Vagina (tissue), 2 donors: ENCODE measurements at regions not wholly inside any gene's neighbourhood (a gene's known extent, or its start where the extent isn't known, plus 50 kb on each side); places are given as distances from the start of the nearest gene placed in this dataset.

ENCODE experiments used
- DNase-seq, 2 donors: peaks; one replicate each; pipeline ENCODE4 v3.0.0-alpha.2; 2017; ENCODE audit errors: extremely low spot score in 2 of 2
- H3K27ac ChIP-seq: fragments of 200-600 bp; sonication (generic); one replicate; pipeline ENCODE4 v1.5.1; 2019
- H3K27me3 ChIP-seq: fragments of 200-600 bp; sonication (generic); one replicate; pipeline ENCODE4 v1.5.1; 2019
- H3K36me3 ChIP-seq, 2 donors: fragments of 200-600 bp; sonication (generic); one replicate each; pipeline ENCODE4 v1.5.1; 2017 to 2019
- H3K4me1 ChIP-seq: fragments of 200-600 bp; sonication (generic); one replicate; pipeline ENCODE4 v1.5.1; 2019
- H3K4me3 ChIP-seq, 2 donors: fragments of 200-600 bp; sonication (generic); 1 replicate in 1 of 2; 2 replicates in 1 of 2; pipeline ENCODE4 v1.5.1; 2016 to 2019
- H3K9me3 ChIP-seq: fragments of 200-600 bp; sonication (generic); one replicate; pipeline ENCODE4 v1.5.1; 2019
- POLR2A ChIP-seq, 2 donors: fragments of 450-650 bp; IDR thresholded peaks; one replicate each; pipeline ENCODE4 v1.6.1; 2017; ENCODE audit warnings: antibody characterized with exemption in 2 of 2, mild to moderate bottlenecking in 2 of 2, moderate library complexity in 2 of 2
- POLR2AphosphoS5 ChIP-seq, 2 donors: sonication (generic); formaldehyde crosslinking; IDR thresholded peaks; one replicate each; pipeline ENCODE4 v1.9.0; 2017; ENCODE audit warnings: antibody characterized with exemption in 2 of 2, mild to moderate bottlenecking in 2 of 2, low read depth in 1 of 2; ENCODE audit not compliant: insufficient read depth in 1 of 2
- intact Hi-C: fragments of 100-400 bp; cut with DNase I; formaldehyde crosslinking; loops from one replicate; pipeline ENCODE4 v1.15.1; 2023
- TF ChIP-seq, protein P1 (sequence below), 3 experiments: fragments of 450-650 bp in 2 of 3; fragments of 200-600 bp in 1 of 3; sonication (generic) in 1 of 3; IDR thresholded peaks; one replicate each; pipeline ENCODE4 v1.5.1; 2017 to 2019; ENCODE audit warnings: antibody characterized with exemption in 3 of 3, mild to moderate bottlenecking in 2 of 3, moderate library complexity in 2 of 3

DNA sequence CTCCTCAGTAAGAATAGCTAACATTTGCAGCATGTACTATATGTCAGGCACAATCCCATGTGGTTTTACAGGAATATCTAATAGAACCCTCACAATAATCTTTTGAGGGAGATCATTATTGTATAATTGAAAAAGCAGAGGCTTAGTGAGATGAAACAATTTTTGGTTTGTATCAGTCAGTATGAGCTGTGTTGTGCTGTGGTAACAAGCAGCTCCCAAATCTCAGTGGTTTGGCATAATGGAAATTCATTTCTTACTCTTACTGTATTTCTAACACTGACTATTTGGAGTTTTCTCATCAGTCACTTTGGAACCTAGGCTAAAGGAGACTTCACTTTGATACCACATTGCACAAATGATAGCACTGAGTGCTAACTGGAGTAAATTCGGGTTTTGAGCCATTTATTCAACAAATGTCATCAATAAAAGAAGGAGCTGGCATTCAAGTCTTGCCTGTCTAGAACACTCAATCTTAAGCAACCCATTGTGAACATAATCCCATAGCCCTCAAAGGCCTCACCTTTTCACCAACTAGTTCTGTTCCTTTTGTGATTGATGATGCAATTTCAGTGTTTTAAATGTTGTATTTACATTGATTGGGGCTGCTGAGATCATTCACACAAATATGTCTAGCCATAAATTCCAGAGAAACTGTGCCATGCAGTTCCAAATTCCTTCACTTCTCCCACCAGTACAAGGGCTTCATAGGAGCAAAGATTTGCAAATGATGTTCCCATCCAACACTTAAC lies 441.0 kb downstream of the XYLT1 start:
- intact Hi-C loops = no loop called here

DNA sequence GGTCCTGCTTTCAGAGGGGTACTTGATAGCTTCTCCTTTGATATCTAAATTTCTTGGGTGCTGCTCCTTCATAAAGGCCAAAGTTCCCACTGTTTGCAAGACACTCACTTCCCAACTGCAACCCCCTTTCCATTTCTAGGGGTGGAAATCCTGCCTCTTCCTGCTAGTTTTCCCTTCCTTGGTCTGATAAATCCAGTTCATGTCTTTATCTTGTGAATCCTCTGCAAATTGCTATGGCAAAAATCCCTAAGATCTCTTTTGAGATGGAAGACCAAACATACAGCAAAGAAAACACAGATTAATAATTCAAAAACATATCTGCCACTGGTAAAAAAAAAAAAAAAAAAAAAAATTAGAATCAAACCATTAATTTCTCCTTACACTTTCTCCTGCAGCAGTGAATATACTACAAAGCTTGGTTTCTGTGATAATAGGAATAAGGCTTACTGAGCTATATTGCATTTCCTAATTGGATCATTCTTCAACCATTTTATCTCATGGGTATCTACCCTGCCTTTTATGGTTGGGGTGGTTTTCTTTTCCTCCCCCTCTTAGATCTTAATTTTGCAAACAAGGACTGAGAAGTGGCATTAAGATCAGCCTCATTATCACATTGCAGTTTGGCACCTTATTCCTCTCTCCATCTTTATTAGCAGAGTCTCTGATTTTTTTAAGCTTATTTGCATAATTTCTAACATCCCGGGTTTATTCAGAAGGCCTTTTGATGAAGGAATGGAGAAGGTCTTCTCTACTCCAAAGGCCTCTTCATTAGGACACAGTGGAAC lies 439.1 kb downstream of the XYLT1 start:
- intact Hi-C loops = no loop called here
- Histone ChIP-seq H3K36me3 (no peaks in the 10 kb centered on the region), H3K4me3 (no peak overlapping the region), H3K27me3 (no peaks in the 10 kb centered on the region), H3K4me1 (no peaks in the 10 kb centered on the region), H3K9me3 (no peaks in the 10 kb centered on the region), H3K27ac (no peak overlapping the region)
- TF ChIP-seq POLR2AphosphoS5 (IDR thresholded peaks at IDR 0.05; ENCODE audit: insufficient read depth in 1 of 2, low read depth in 1 of 2) = no peak
- TF ChIP-seq, protein P1, sequence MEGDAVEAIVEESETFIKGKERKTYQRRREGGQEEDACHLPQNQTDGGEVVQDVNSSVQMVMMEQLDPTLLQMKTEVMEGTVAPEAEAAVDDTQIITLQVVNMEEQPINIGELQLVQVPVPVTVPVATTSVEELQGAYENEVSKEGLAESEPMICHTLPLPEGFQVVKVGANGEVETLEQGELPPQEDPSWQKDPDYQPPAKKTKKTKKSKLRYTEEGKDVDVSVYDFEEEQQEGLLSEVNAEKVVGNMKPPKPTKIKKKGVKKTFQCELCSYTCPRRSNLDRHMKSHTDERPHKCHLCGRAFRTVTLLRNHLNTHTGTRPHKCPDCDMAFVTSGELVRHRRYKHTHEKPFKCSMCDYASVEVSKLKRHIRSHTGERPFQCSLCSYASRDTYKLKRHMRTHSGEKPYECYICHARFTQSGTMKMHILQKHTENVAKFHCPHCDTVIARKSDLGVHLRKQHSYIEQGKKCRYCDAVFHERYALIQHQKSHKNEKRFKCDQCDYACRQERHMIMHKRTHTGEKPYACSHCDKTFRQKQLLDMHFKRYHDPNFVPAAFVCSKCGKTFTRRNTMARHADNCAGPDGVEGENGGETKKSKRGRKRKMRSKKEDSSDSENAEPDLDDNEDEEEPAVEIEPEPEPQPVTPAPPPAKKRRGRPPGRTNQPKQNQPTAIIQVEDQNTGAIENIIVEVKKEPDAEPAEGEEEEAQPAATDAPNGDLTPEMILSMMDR (IDR thresholded peaks at IDR 0.05) = no peak
- TF ChIP-seq POLR2A (IDR thresholded peaks at IDR 0.05) = no peak
- no peak for DNase-seq

More for the DNA sequence above, 441.0 kb downstream of the XYLT1 start:
- Histone ChIP-seq H3K9me3 (no peaks in the 10 kb centered on the region), H3K27ac (no peak overlapping the region), H3K36me3 (no peaks in the 10 kb centered on the region), H3K27me3 (no peaks in the 10 kb centered on the region), H3K4me1 (no peaks in the 10 kb centered on the region), H3K4me3 (no peak overlapping the region)
- no peak for DNase-seq
- TF ChIP-seq POLR2A (IDR thresholded peaks at IDR 0.05) = no peak
- TF ChIP-seq, protein P1 (IDR thresholded peaks at IDR 0.05) = no peak
- TF ChIP-seq POLR2AphosphoS5 (IDR thresholded peaks at IDR 0.05; ENCODE audit: insufficient read depth in 1 of 2, low read depth in 1 of 2) = no peak

DNA sequence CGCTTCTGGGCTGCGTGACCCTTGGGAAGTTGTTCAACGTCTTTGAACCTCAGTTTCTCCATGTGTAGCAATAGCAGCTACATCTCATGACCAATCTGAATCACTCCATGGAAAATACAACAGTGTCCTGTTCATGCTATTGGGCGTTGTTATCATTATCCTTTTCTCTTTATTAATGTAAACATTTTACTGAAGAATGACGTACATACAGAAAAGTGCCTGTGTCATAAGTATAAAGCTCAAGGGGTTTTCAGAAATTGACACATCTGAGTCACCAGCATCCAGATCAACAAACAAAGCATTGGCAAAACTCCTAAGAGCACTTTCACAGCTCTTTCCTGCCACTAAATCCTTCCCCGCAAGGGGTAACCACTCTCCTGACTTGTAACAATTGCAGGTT lies 438.4 kb downstream of the XYLT1 start:
- no peak for DNase-seq
- Histone ChIP-seq H3K27me3 (no peaks in the 10 kb centered on the region), H3K27ac (no peak overlapping the region), H3K36me3 (no peaks in the 10 kb centered on the region), H3K4me3 (no peak overlapping the region), H3K9me3 (no peaks in the 10 kb centered on the region), H3K4me1 (no peaks in the 10 kb centered on the region)
- TF ChIP-seq POLR2AphosphoS5 (IDR thresholded peaks at IDR 0.05; ENCODE audit: insufficient read depth in 1 of 2, low read depth in 1 of 2) (no peak), POLR2A (IDR thresholded peaks at IDR 0.05) (no peak)
- TF ChIP-seq, protein P1 (IDR thresholded peaks at IDR 0.05) = no peak
- intact Hi-C loops = no loop called here

DNA sequence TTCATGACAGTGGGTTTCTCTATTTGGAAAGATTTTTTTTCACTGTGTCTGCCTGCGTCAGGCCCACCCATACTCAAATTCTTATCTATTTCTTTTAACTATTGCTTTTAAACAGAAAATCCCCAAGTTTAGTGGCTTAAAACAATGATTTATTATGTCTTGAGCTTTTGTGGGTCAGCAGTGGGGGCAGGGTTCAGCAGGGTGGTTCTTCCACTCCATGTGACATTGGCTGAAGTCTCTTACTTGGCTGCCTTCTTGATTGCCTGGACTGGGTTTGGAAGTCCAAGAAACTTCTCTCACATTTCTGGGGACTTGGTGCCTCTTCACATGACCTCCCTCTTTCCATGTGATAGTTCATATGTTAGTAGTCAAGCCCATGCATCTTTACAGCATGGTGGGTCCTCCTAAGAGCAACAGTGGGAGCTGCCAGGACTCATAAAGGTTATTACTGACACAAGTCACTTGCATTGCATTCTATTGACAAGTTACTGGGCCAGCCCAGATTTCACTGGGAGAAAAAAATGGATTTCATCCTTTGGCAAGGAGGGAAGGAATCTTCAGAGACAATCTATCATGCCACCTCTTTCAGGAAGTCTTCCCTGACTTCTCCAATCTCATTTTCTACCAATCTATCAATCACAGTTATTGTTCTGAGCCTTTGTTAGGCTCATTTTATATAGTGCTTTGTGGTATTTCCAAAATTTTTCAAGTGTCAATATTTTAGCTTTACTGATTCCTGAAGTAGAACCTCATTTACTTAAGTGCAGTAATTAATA lies 436.1 kb downstream of the XYLT1 start:
- Histone ChIP-seq H3K9me3 (no peaks in the 10 kb centered on the region), H3K27ac (no peak overlapping the region), H3K27me3 (no peaks in the 10 kb centered on the region), H3K36me3 (no peaks in the 10 kb centered on the region), H3K4me3 (no peak overlapping the region), H3K4me1 (no peaks in the 10 kb centered on the region)
- no peak for DNase-seq
- TF ChIP-seq POLR2A (IDR thresholded peaks at IDR 0.05) (no peak), POLR2AphosphoS5 (IDR thresholded peaks at IDR 0.05; ENCODE audit: insufficient read depth in 1 of 2, low read depth in 1 of 2) (no peak)
- TF ChIP-seq, protein P1 (IDR thresholded peaks at IDR 0.05) = no peak
- intact Hi-C loops = no loop called here
